HFF-Myc (cell line): ENCODE measurements at regions not wholly inside any gene's neighbourhood (a gene's known extent, or its start where the extent isn't known, plus 50 kb on each side); places are given as distances from the start of the nearest gene placed in this dataset.
"Not testable (repeated sequence)": the region's sequence is repeated elsewhere in the genome, so short reads cannot be mapped to it uniquely, and the experiment has no call there.

Source experiments
- DNase-seq: peaks from one replicate; pipeline ENCODE4 v3.0.0-alpha.2; 2011; ENCODE audit warnings: low read depth; ENCODE audit errors: extremely low read depth
- H3K4me3 ChIP-seq: replicated peaks from 2 replicates; pipeline ENCODE4 v1.5.1; 2011; ENCODE audit warnings: low read depth, mild to moderate bottlenecking, control low read depth, low read length
- TF ChIP-seq, protein P1 (sequence below): IDR thresholded peaks from 2 replicates; pipeline ENCODE4 v1.5.1; 2012; ENCODE audit warnings: mild to moderate bottlenecking, low read depth, low read length, control low read depth; ENCODE audit errors: missing control alignments

GRCh38 chr1:29756085-29756484 is 519.8 kb downstream of the PTPRU start:
- no peak overlapping the region for H3K4me3 ChIP-seq
- DNase-seq: no peak
- TF ChIP-seq, protein P1, sequence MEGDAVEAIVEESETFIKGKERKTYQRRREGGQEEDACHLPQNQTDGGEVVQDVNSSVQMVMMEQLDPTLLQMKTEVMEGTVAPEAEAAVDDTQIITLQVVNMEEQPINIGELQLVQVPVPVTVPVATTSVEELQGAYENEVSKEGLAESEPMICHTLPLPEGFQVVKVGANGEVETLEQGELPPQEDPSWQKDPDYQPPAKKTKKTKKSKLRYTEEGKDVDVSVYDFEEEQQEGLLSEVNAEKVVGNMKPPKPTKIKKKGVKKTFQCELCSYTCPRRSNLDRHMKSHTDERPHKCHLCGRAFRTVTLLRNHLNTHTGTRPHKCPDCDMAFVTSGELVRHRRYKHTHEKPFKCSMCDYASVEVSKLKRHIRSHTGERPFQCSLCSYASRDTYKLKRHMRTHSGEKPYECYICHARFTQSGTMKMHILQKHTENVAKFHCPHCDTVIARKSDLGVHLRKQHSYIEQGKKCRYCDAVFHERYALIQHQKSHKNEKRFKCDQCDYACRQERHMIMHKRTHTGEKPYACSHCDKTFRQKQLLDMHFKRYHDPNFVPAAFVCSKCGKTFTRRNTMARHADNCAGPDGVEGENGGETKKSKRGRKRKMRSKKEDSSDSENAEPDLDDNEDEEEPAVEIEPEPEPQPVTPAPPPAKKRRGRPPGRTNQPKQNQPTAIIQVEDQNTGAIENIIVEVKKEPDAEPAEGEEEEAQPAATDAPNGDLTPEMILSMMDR: no peak

DNA sequence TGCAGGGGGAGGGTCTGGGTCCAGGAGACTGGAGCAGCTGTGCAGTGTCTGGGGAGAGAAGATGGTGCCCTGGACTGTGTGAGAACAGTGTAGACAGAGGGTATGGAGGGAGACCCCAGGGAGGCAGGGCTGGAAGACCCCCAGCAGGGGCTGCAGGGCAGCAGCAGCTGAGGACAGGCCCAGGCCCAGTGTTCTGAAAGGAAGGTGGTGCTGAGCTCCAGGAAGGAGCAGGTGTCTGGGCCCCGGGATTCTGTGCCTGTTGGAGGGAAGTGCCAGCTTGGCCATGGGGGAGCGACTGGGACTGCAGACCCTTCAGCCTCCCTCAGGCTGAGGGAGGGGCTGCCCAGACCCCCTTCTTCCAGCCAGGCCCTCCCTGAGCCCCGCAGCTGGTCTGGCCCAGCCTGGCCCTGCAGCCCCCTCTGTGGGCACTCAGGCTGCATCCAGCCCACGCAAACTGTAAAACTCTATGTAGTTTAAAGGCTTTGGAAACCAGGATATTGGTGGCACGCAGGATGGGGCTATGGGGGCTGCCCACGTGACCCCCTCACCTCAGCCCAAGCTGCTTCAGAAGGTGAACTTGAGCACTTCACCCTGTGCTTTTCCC is 519.2 kb downstream of the PTPRU start:
- DNase-seq, H3K4me3 ChIP-seq: not testable (repeated sequence)

DNA sequence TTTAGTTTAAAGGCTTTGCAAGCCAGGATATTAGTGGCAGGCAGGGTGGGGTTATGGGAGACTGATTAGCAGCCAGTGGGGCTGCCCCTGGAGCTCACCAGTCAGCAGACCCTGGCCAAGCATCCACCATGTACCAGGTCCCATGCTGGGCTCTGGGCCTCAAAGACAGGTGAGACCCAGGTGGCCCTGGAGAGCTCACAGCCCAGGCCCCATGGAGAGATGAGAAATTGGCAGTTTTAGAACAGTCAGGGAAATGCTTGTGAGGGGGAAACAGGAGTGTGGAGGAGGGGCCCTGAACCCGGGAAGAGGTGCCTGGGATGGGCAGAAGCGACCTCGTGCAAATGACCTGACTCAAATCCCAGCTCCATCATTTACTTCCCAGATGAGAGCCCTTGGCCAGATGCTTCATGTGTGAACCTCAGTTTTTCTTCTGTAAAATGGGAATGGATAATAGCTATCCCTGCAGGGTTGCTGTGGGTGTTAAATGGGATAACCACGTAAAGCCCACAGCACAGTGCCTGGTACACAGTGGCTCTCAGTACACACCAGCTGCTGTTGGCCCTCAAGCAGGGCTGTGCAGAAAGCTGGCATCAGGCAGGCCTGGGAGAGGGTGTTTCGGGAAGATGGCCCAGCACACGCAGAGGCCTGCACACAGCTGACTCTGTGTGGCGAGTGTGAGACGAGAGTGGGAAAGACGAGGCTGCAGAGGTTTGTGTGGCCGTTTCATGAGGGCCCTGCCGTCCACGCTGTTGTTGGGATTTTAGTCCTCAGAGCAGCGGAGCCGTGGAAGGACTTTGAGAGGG is 518.5 kb downstream of the PTPRU start:
- H3K4me3 ChIP-seq: no peak overlapping the region
- TF ChIP-seq, protein P1: no peak

GRCh38 chr1:29753771-29754572 is 517.6 kb downstream of the PTPRU start:
- H3K4me3 ChIP-seq: no peak overlapping the region
- TF ChIP-seq, protein P1: no peak
- DNase-seq: no peak

More for the DNA sequence above, 518.5 kb downstream of the PTPRU start:
- no peak for DNase-seq

GRCh38 chr1:29753244-29753643 is 516.9 kb downstream of the PTPRU start:
- DNase-seq: no peak
- no peak overlapping the region for H3K4me3 ChIP-seq
- TF ChIP-seq, protein P1: no peak

DNA sequence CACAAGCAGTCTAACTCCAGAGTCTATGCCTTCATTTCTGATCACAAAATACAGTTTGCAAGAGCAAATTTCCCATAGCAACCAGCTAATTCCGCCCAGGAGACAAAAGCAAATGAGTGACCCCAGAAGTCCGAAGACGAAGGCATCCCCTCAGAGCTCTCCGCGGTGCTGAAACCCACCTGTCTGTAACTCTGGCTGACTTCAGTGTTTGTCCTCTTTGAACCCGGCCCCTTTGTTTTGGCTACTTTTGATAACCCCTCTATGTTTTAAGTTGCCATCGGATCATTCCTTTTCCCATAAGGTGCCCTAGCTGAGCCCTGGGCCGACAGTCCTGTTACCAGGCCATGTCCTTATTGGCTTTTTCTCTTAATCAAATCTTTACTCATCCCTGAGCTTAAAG is 515.8 kb downstream of the PTPRU start:
- TF ChIP-seq, protein P1: no peak
- no peak for DNase-seq
- H3K4me3 ChIP-seq: no peak overlapping the region
